GM10266 (cell line): ENCODE measurements at regions not wholly inside any gene's neighbourhood (a gene's known extent, or its start where the extent isn't known, plus 50 kb on each side); places are given as distances from the start of the nearest gene placed in this dataset.
"Not testable (repeated sequence)": the region's sequence is repeated elsewhere in the genome, so short reads cannot be mapped to it uniquely, and the experiment has no call there.

Experiments
- DNase-seq: peaks from one replicate; pipeline ENCODE4 v3.0.0; 2012; ENCODE audit errors: extremely low spot score
- CTCF ChIP-seq: IDR thresholded peaks from 2 replicates; pipeline ENCODE4 v1.5.1; 2012; ENCODE audit warnings: mild to moderate bottlenecking, low read depth; ENCODE audit not compliant: control insufficient read depth, insufficient read depth; ENCODE audit errors: missing control alignments

- TF ChIP-seq CTCF = no peak
- DNase-seq = no peak
These were observed 96.7 kb upstream of the CHD1 start for GRCh38 chr5:99025298-99026045.

GRCh38 chr5:99023330-99023729 lies 94.5 kb upstream of the CHD1 start:
- DNase-seq = no peak
- TF ChIP-seq CTCF = no peak

GRCh38 chr5:99022250-99022649 lies 93.4 kb upstream of the CHD1 start:
- no peak for TF ChIP-seq CTCF
- no peak for DNase-seq

GRCh38 chr5:99020698-99021048 lies 91.9 kb upstream of the CHD1 start:
- TF ChIP-seq CTCF = no peak
- no peak for DNase-seq

GRCh38 chr5:99019812-99020697 lies 91.2 kb upstream of the CHD1 start:
- no peak for TF ChIP-seq CTCF
- no peak for DNase-seq

- no peak for TF ChIP-seq CTCF
- no peak for DNase-seq
These were observed 90.4 kb upstream of the CHD1 start for GRCh38 chr5:99019254-99019653.

GRCh38 chr5:99010294-99010693 lies 81.5 kb upstream of the CHD1 start:
- DNase-seq = no peak
- no peak for TF ChIP-seq CTCF

- DNase-seq = not testable (repeated sequence)
These were observed 79.2 kb upstream of the CHD1 start for GRCh38 chr5:99008009-99008408.
